ENCODE measurements at regions not wholly inside any gene's neighbourhood (a gene's known extent, or its start where the extent isn't known, plus 50 kb on each side); places are given as distances from the start of the nearest gene placed in this dataset.

- no peak for DNase-seq
Observed at GRCh38 chr16:64203126-64203525, 918.7 kb downstream of the CDH11 start.

- no peak for DNase-seq
Observed at GRCh38 chr16:64202571-64202970, 919.3 kb downstream of the CDH11 start.

- DNase-seq = no peak
Observed at GRCh38 chr16:64196444-64196843, 925.4 kb downstream of the CDH11 start.

GRCh38 chr16:64185954-64186353, 935.9 kb downstream of the CDH11 start:
- no peak for DNase-seq

- DNase-seq = no peak
Observed at GRCh38 chr16:64184156-64184555, 937.7 kb downstream of the CDH11 start.

GRCh38 chr16:64182985-64183384, 938.9 kb downstream of the CDH11 start:
- no peak for DNase-seq

- no peak for DNase-seq
Observed at GRCh38 chr16:64181271-64181925, 940.5 kb downstream of the CDH11 start.

GRCh38 chr16:64180136-64180900, 941.5 kb downstream of the CDH11 start:
- no peak for DNase-seq

GRCh38 chr16:64174327-64174726, 947.5 kb downstream of the CDH11 start:
- DNase-seq = no peak

- no peak for DNase-seq
Observed at GRCh38 chr16:64172652-64173051, 949.2 kb downstream of the CDH11 start.

- DNase-seq = no peak
Observed at GRCh38 chr16:64172226-64172625, 949.6 kb downstream of the CDH11 start.

GRCh38 chr16:64171632-64172031, 950.2 kb downstream of the CDH11 start:
- DNase-seq = no peak

GRCh38 chr16:64168371-64168770, 953.5 kb downstream of the CDH11 start:
- no peak for DNase-seq

GRCh38 chr16:64167936-64168335, 953.9 kb downstream of the CDH11 start:
- no peak for DNase-seq

GRCh38 chr16:64165368-64165767, 956.5 kb downstream of the CDH11 start:
- DNase-seq = no peak

GRCh38 chr16:64162613-64163375, 959.1 kb downstream of the CDH11 start:
- no peak for DNase-seq

- DNase-seq = no peak
Observed at GRCh38 chr16:64159976-64160375, 961.9 kb downstream of the CDH11 start.

- no peak for DNase-seq
Observed at GRCh38 chr16:64158941-64159588, 962.8 kb downstream of the CDH11 start.

- no peak for DNase-seq
Observed at GRCh38 chr16:64153718-64154117, 968.1 kb downstream of the CDH11 start.

- DNase-seq = no peak
Observed at GRCh38 chr16:64151990-64152767, 969.7 kb downstream of the CDH11 start.

- DNase-seq = no peak
Observed at GRCh38 chr16:64150193-64150592, 971.7 kb downstream of the CDH11 start.

GRCh38 chr16:64149756-64150155, 972.1 kb downstream of the CDH11 start:
- no peak for DNase-seq

GRCh38 chr16:64148356-64148755, 973.5 kb downstream of the CDH11 start:
- DNase-seq = no peak
